ENCODE measurements at regions not wholly inside any gene's neighbourhood (a gene's known extent, or its start where the extent isn't known, plus 50 kb on each side); places are given as distances from the start of the nearest gene placed in this dataset.
A peak's percentile ranks its signal among the peaks of the same experiment; 100 is the strongest.

- Histone ChIP-seq H3K36me3 (ENCODE audit: control insufficient read depth, insufficient read depth, low read length) (no peaks in the 10 kb centered on the region), H3K4me3 (ENCODE audit: low read depth in 2 of 2, low read length in 2 of 2) (no peak overlapping the region), H3K4me1 (ENCODE audit: control insufficient read depth, insufficient read depth, low read length) (no peaks in the 10 kb centered on the region), H3K27me3 (ENCODE audit: control insufficient read depth, insufficient read depth, low read length) (no peaks in the 10 kb centered on the region; the same call in 1 of the 2 replicates), H3K9me3 (ENCODE audit: control insufficient read depth, insufficient read depth, low read depth, low read length) (no peaks in the 10 kb centered on the region), H3K27ac (ENCODE audit: low read length) (no peak overlapping the region)
- ChIA-PET POLR2A (no interaction called here), CTCF (interaction anchor here (0.6 kb wide), 1 partner anchor 18 kb away, joined by 3 read pairs; no protein-coding TSS in a partner anchor)
- no peak for DNase-seq (ENCODE audit: low read depth, low spot score)
- in situ Hi-C loops (cut with HindIII; ENCODE audit: low pct_unique_long_range_greater_than_20kb, low sequenced_read_pairs), result no loop called here
- no TSS peak for BruUV-seq (replicated peaks)
- TF ChIP-seq TCF7L2 (IDR thresholded peaks at IDR 0.05; ENCODE audit: low read depth, low read length) (no peak), SIN3A (IDR thresholded peaks at IDR 0.05; ENCODE audit: borderline replicate concordance, insufficient read depth, low read depth, low read length) (no peak), REST (IDR thresholded peaks at IDR 0.05; ENCODE audit: insufficient read depth in 1 of 2, low read depth in 2 of 2, low read length in 1 of 2) (no peak), CTCF (IDR thresholded peaks at IDR 0.05) (no peak), POLR2AphosphoS5 (IDR thresholded peaks at IDR 0.05; ENCODE audit: low read depth, low read length) (no peak)
- intact Hi-C loops (cut with micrococcal nuclease; ENCODE audit: unreplicated experiment), result no loop called here
- no peak for ATAC-seq
Observed at GRCh38 chr14:36028665-36029064, 147.9 kb downstream of the PTCSC3 start.

GRCh38 chr14:36028218-36028617 lies 148.3 kb downstream of the PTCSC3 start:
- Histone ChIP-seq H3K4me1 (ENCODE audit: control insufficient read depth, insufficient read depth, low read length) (no peaks in the 10 kb centered on the region), H3K9me3 (ENCODE audit: control insufficient read depth, insufficient read depth, low read depth, low read length) (no peaks in the 10 kb centered on the region), H3K4me3 (ENCODE audit: low read depth in 2 of 2, low read length in 2 of 2) (no peak overlapping the region), H3K27ac (ENCODE audit: low read length) (no peak overlapping the region), H3K27me3 (ENCODE audit: control insufficient read depth, insufficient read depth, low read length) (peaks cover 2% of the 10 kb centered on the region; the same call in 1 of the 2 replicates), H3K36me3 (ENCODE audit: control insufficient read depth, insufficient read depth, low read length) (no peaks in the 10 kb centered on the region)
- no TSS peak for BruUV-seq (replicated peaks)
- intact Hi-C loops (cut with micrococcal nuclease; ENCODE audit: unreplicated experiment) (no loop called here), in situ Hi-C loops (cut with HindIII; ENCODE audit: low pct_unique_long_range_greater_than_20kb, low sequenced_read_pairs) (no loop called here)
- no peak for DNase-seq (ENCODE audit: low read depth, low spot score)
- CTCF ChIA-PET, result interaction anchor here (0.6 kb wide), 1 partner anchor 18 kb away, joined by 3 read pairs; no protein-coding TSS in a partner anchor
- TF ChIP-seq SIN3A (IDR thresholded peaks at IDR 0.05; ENCODE audit: borderline replicate concordance, insufficient read depth, low read depth, low read length) (no peak), CTCF (IDR thresholded peaks at IDR 0.05) (peak; percentile 32; the same call in 1 of the 2 replicates), REST (IDR thresholded peaks at IDR 0.05; ENCODE audit: insufficient read depth in 1 of 2, low read depth in 2 of 2, low read length in 1 of 2) (no peak)
- ATAC-seq, result no peak
- POLR2A ChIA-PET, result no interaction called here

Measured in Panc1 (cell line).